ENCODE measurements at regions not wholly inside any gene's neighbourhood (a gene's known extent, or its start where the extent isn't known, plus 50 kb on each side); places are given as distances from the start of the nearest gene placed in this dataset.

- DNase-seq: no peak
Observed at GRCh38 chr6:164006459-164006858, 591.9 kb downstream of the QKI start.

- no peak for DNase-seq
Observed at GRCh38 chr6:164005004-164005711, 590.6 kb downstream of the QKI start.

- no peak for DNase-seq
Observed at GRCh38 chr6:164000276-164000675, 585.8 kb downstream of the QKI start.

- no peak for DNase-seq
Observed at GRCh38 chr6:163999475-164000125, 585.1 kb downstream of the QKI start.

- DNase-seq: peak; percentile 33
Observed at GRCh38 chr6:163998496-163998895, 584.0 kb downstream of the QKI start.

- no peak for DNase-seq
Observed at GRCh38 chr6:163996491-163996890, 582.0 kb downstream of the QKI start.

- DNase-seq: no peak
Observed at GRCh38 chr6:163994566-163994965, 580.0 kb downstream of the QKI start.

GRCh38 chr6:163992701-163993100 is 578.2 kb downstream of the QKI start:
- DNase-seq: no peak

GRCh38 chr6:163992056-163992455 is 577.5 kb downstream of the QKI start:
- DNase-seq: no peak

- DNase-seq: no peak
Observed at GRCh38 chr6:163991321-163991720, 576.8 kb downstream of the QKI start.

- DNase-seq: no peak
Observed at GRCh38 chr6:163986313-163986712, 571.8 kb downstream of the QKI start.

GRCh38 chr6:163985710-163986109 is 571.2 kb downstream of the QKI start:
- no peak for DNase-seq

- DNase-seq: no peak
Observed at GRCh38 chr6:163985040-163985439, 570.5 kb downstream of the QKI start.

- DNase-seq: no peak
Observed at GRCh38 chr6:163984124-163984936, 569.8 kb downstream of the QKI start.

GRCh38 chr6:163983679-163984078 is 569.2 kb downstream of the QKI start:
- no peak for DNase-seq

GRCh38 chr6:163974322-163974721 is 559.8 kb downstream of the QKI start:
- DNase-seq: no peak

GRCh38 chr6:163971841-163972838 is 557.6 kb downstream of the QKI start:
- no peak for DNase-seq

GRCh38 chr6:163970846-163971564 is 556.5 kb downstream of the QKI start:
- DNase-seq: no peak

- DNase-seq: peak; percentile 61
Observed at GRCh38 chr6:163965426-163966348, 551.2 kb downstream of the QKI start.

- no peak for DNase-seq
Observed at GRCh38 chr6:163964789-163965188, 550.3 kb downstream of the QKI start.

All from right hindlimb (tissue), 1 donor.